ENCODE measurements at regions not wholly inside any gene's neighbourhood (a gene's known extent, or its start where the extent isn't known, plus 50 kb on each side); places are given as distances from the start of the nearest gene placed in this dataset.

DNA sequence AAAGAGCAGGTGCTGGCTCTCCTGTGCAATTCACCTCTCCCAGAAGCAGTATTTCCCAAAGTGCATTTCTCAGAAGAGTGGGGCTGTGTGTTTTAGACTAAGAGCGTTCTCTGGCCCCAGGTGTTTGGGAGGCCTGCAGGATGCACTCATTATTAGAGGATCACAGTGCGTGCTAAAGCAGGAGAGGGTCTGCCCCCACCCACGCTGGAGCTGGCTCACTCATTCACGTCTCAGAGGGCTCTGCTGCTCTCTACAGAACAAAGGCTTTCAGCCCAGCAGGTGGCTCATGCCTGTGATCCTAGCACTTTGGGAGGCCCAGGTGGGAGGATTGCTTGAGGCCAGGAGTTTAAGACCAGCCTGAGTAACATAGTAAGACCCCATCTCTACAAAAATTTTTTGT lies 756.7 kb downstream of the UQCRFS1 start:
- Histone ChIP-seq H3K36me3 (ENCODE audit: insufficient read depth, low read length) (no peaks in the 10 kb centered on the region), H3K9me2 (replicated peaks; ENCODE audit: low read depth, low read length) (no peaks in the 10 kb centered on the region), H3K9ac (ENCODE audit: low read depth, low read length, poor library complexity, severe bottlenecking) (no peak overlapping the region), H3K79me2 (ENCODE audit: insufficient read depth, low read length) (no peaks in the 10 kb centered on the region), H3F3A (ENCODE audit: low read depth) (no peaks in the 10 kb centered on the region), H3K4me2 (ENCODE audit: low read depth, low read length, poor library complexity, severe bottlenecking) (no peak overlapping the region), H3K4me1 (ENCODE audit: insufficient read depth, low read length, poor library complexity, severe bottlenecking) (no peaks in the 10 kb centered on the region), H2AFZ (ENCODE audit: low read length) (no peak overlapping the region), H4K20me1 (ENCODE audit: insufficient read depth, low read length, poor library complexity, severe bottlenecking) (no peaks in the 10 kb centered on the region), H3K4me3 (ENCODE audit: low read length, poor library complexity, severe bottlenecking) (no peak overlapping the region), H3K27me3 (ENCODE audit: insufficient read depth, low read length, poor library complexity, severe bottlenecking) (no peaks in the 10 kb centered on the region), H3K9me3 (ENCODE audit: insufficient read depth, low read depth, low read length) (peaks cover 8% of the 10 kb centered on the region; the same call in 1 of the 2 replicates)
- TF ChIP-seq, protein P1, sequence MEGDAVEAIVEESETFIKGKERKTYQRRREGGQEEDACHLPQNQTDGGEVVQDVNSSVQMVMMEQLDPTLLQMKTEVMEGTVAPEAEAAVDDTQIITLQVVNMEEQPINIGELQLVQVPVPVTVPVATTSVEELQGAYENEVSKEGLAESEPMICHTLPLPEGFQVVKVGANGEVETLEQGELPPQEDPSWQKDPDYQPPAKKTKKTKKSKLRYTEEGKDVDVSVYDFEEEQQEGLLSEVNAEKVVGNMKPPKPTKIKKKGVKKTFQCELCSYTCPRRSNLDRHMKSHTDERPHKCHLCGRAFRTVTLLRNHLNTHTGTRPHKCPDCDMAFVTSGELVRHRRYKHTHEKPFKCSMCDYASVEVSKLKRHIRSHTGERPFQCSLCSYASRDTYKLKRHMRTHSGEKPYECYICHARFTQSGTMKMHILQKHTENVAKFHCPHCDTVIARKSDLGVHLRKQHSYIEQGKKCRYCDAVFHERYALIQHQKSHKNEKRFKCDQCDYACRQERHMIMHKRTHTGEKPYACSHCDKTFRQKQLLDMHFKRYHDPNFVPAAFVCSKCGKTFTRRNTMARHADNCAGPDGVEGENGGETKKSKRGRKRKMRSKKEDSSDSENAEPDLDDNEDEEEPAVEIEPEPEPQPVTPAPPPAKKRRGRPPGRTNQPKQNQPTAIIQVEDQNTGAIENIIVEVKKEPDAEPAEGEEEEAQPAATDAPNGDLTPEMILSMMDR (conservative IDR thresholded peaks at IDR 0.05; ENCODE audit: low read length), result no peak

- Histone ChIP-seq H2AFZ (ENCODE audit: low read length) (no peak overlapping the region), H3K9ac (ENCODE audit: low read depth, low read length, poor library complexity, severe bottlenecking) (no peak overlapping the region), H3K36me3 (ENCODE audit: insufficient read depth, low read length) (no peaks in the 10 kb centered on the region), H3K4me3 (ENCODE audit: low read length, poor library complexity, severe bottlenecking) (no peak overlapping the region), H3K4me2 (ENCODE audit: low read depth, low read length, poor library complexity, severe bottlenecking) (no peak overlapping the region), H3K4me1 (ENCODE audit: insufficient read depth, low read length, poor library complexity, severe bottlenecking) (no peaks in the 10 kb centered on the region), H3K9me2 (replicated peaks; ENCODE audit: low read depth, low read length) (no peaks in the 10 kb centered on the region), H4K20me1 (ENCODE audit: insufficient read depth, low read length, poor library complexity, severe bottlenecking) (no peaks in the 10 kb centered on the region), H3K27me3 (ENCODE audit: insufficient read depth, low read length, poor library complexity, severe bottlenecking) (no peaks in the 10 kb centered on the region), H3K79me2 (ENCODE audit: insufficient read depth, low read length) (no peaks in the 10 kb centered on the region), H3F3A (ENCODE audit: low read depth) (no peaks in the 10 kb centered on the region), H3K9me3 (ENCODE audit: insufficient read depth, low read depth, low read length) (peaks cover 6% of the 10 kb centered on the region; the same call in 1 of the 2 replicates)
- TF ChIP-seq EZH2phosphoT487 (IDR thresholded peaks at IDR 0.05; ENCODE audit: borderline replicate concordance), result no peak
- TF ChIP-seq, protein P1 (conservative IDR thresholded peaks at IDR 0.05; ENCODE audit: low read length), result no peak
Observed at GRCh38 chr19:28454083-28454482, 758.9 kb downstream of the UQCRFS1 start.

DNA sequence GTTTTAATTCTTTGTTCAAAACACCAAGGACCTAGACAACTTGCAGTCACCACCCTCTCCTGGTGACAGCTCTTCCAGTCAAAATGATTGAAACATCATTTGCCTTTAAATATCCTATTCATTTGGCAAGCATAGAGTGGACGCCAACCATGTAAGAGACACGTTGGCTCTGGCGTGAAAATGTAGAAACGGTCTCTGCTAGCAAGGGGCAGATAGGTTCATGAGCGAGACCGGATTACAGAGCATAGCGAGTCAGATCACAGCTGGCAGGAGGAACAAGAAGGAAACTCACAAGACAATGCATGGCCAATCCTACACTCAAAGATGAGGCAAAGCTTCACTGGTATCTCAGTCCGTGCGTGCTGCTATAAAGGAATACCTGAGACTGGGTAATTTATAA lies 759.5 kb downstream of the UQCRFS1 start:
- TF ChIP-seq, protein P1 (conservative IDR thresholded peaks at IDR 0.05; ENCODE audit: low read length), result no peak
- Histone ChIP-seq H3K27me3 (ENCODE audit: insufficient read depth, low read length, poor library complexity, severe bottlenecking) (no peaks in the 10 kb centered on the region), H3K9me3 (ENCODE audit: insufficient read depth, low read depth, low read length) (peaks cover 6% of the 10 kb centered on the region; the same call in 1 of the 2 replicates), H2AFZ (ENCODE audit: low read length) (no peak overlapping the region), H3K4me1 (ENCODE audit: insufficient read depth, low read length, poor library complexity, severe bottlenecking) (no peaks in the 10 kb centered on the region), H4K20me1 (ENCODE audit: insufficient read depth, low read length, poor library complexity, severe bottlenecking) (no peaks in the 10 kb centered on the region), H3K4me3 (ENCODE audit: low read length, poor library complexity, severe bottlenecking) (no peak overlapping the region), H3K9me2 (replicated peaks; ENCODE audit: low read depth, low read length) (no peaks in the 10 kb centered on the region), H3K79me2 (ENCODE audit: insufficient read depth, low read length) (no peaks in the 10 kb centered on the region), H3F3A (ENCODE audit: low read depth) (no peaks in the 10 kb centered on the region), H3K36me3 (ENCODE audit: insufficient read depth, low read length) (no peaks in the 10 kb centered on the region), H3K9ac (ENCODE audit: low read depth, low read length, poor library complexity, severe bottlenecking) (no peak overlapping the region), H3K4me2 (ENCODE audit: low read depth, low read length, poor library complexity, severe bottlenecking) (no peak overlapping the region)

All from Loucy (cell line).